ENCODE measurements at regions not wholly inside any gene's neighbourhood (a gene's known extent, or its start where the extent isn't known, plus 50 kb on each side); places are given as distances from the start of the nearest gene placed in this dataset.

GRCh38 chr1:170316270-170316669 is 170.5 kb downstream of the NTMT2 start:
- no peak for DNase-seq

- DNase-seq, result no peak
These were observed 172.4 kb downstream of the NTMT2 start for GRCh38 chr1:170318141-170318540.

- no peak for DNase-seq
These were observed 173.0 kb downstream of the NTMT2 start for GRCh38 chr1:170318736-170319135.

- no peak for DNase-seq
These were observed 175.4 kb downstream of the NTMT2 start for GRCh38 chr1:170321113-170321512.

GRCh38 chr1:170326186-170326585 is 180.4 kb downstream of the NTMT2 start:
- no peak for DNase-seq

GRCh38 chr1:170332801-170333200 is 187.0 kb downstream of the NTMT2 start:
- DNase-seq, result no peak

GRCh38 chr1:170337413-170337994 is 191.7 kb downstream of the NTMT2 start:
- no peak for DNase-seq

- no peak for DNase-seq
These were observed 192.4 kb upstream of the GORAB start for GRCh38 chr1:170339534-170339933.

- no peak for DNase-seq
These were observed 191.7 kb upstream of the GORAB start for GRCh38 chr1:170340308-170340707.

GRCh38 chr1:170351366-170351946 is 180.5 kb upstream of the GORAB start:
- DNase-seq, result no peak

GRCh38 chr1:170354246-170354645 is 177.7 kb upstream of the GORAB start:
- no peak for DNase-seq

GRCh38 chr1:170354690-170355089 is 177.3 kb upstream of the GORAB start:
- no peak for DNase-seq

- DNase-seq, result no peak
These were observed 176.6 kb upstream of the GORAB start for GRCh38 chr1:170355267-170355801.

GRCh38 chr1:170356585-170356984 is 175.4 kb upstream of the GORAB start:
- no peak for DNase-seq

- DNase-seq, result no peak
These were observed 174.2 kb upstream of the GORAB start for GRCh38 chr1:170357750-170358149.

GRCh38 chr1:170360601-170361000 is 171.4 kb upstream of the GORAB start:
- DNase-seq, result no peak

GRCh38 chr1:170365331-170365730 is 166.6 kb upstream of the GORAB start:
- DNase-seq, result no peak

GRCh38 chr1:170366980-170367379 is 165.0 kb upstream of the GORAB start:
- no peak for DNase-seq

GRCh38 chr1:170367615-170368014 is 164.4 kb upstream of the GORAB start:
- no peak for DNase-seq

GRCh38 chr1:170369000-170369399 is 163.0 kb upstream of the GORAB start:
- DNase-seq, result no peak

- no peak for DNase-seq
These were observed 162.5 kb upstream of the GORAB start for GRCh38 chr1:170369417-170369816.

GRCh38 chr1:170370087-170370486 is 161.9 kb upstream of the GORAB start:
- DNase-seq, result no peak

GRCh38 chr1:170375082-170375723 is 156.8 kb upstream of the GORAB start:
- no peak for DNase-seq

Data from muscle of arm (tissue), 1 donor.